ENCODE measurements at regions not wholly inside any gene's neighbourhood (a gene's known extent, or its start where the extent isn't known, plus 50 kb on each side); places are given as distances from the start of the nearest gene placed in this dataset.

DNA sequence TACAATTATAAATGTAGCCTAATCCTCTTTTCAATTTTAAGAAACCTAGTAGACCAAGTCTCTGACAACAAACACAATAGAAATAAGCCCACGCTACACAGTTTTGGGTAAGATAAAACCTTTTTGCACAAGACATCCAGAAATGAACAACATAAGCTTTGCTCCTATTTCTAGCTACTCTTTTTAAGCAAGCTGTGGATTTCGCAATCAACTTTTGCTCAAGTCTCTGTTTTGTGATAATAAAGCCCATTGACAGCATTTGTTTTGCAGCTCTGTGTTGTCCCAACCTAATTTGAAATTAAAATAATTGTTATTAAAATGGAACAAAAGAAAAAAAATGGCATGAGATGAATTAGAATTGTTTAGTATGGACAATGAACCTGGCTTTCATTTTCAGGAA is 287.9 kb upstream of the PUDP start:
- Histone ChIP-seq H3K4me3 (no peak overlapping the region), H3K4me1 (no peaks in the 10 kb centered on the region), H3K27me3 (no peaks in the 10 kb centered on the region), H3K36me3 (no peaks in the 10 kb centered on the region), H3K27ac (no peak overlapping the region), H3K9me3 (no peaks in the 10 kb centered on the region)
- ATAC-seq (ENCODE audit: low FRiP score in 2 of 2) (no peak), DNase-seq (no peak)
- TF ChIP-seq EP300 (IDR thresholded peaks at IDR 0.05) = no peak
- TF ChIP-seq POLR2A (IDR thresholded peaks at IDR 0.05) = no peak
- TF ChIP-seq, protein P1, sequence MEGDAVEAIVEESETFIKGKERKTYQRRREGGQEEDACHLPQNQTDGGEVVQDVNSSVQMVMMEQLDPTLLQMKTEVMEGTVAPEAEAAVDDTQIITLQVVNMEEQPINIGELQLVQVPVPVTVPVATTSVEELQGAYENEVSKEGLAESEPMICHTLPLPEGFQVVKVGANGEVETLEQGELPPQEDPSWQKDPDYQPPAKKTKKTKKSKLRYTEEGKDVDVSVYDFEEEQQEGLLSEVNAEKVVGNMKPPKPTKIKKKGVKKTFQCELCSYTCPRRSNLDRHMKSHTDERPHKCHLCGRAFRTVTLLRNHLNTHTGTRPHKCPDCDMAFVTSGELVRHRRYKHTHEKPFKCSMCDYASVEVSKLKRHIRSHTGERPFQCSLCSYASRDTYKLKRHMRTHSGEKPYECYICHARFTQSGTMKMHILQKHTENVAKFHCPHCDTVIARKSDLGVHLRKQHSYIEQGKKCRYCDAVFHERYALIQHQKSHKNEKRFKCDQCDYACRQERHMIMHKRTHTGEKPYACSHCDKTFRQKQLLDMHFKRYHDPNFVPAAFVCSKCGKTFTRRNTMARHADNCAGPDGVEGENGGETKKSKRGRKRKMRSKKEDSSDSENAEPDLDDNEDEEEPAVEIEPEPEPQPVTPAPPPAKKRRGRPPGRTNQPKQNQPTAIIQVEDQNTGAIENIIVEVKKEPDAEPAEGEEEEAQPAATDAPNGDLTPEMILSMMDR (IDR thresholded peaks at IDR 0.05) = no peak
- TF ChIP-seq POLR2AphosphoS5 (IDR thresholded peaks at IDR 0.05) = no peak
- WGBS, 2 donors = 79 to 85% methylated on average over 2 of the region's 2 CpGs

DNA sequence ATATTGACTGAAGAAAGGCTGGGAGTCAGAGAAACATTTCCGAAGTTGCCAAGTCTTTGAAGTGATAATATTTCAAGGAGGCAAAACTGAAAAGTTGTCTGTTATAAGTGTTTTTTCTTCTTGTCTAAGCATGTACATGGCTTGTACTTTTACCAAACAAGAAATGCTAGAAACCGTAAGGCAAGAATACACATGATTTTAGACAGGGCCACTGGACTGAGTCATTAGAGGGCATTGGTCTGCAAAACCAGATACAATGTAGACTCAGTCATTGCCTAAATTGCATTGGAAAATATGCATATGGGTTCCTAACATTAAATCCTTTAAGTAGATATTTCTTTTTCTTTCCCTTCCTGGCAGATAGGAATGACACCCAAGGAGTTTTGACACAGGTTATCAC is 284.9 kb upstream of the PUDP start:
- no peak for TF ChIP-seq POLR2A (IDR thresholded peaks at IDR 0.05)
- TF ChIP-seq POLR2AphosphoS5 (IDR thresholded peaks at IDR 0.05) = no peak
- TF ChIP-seq, protein P1 (IDR thresholded peaks at IDR 0.05) = no peak
- TF ChIP-seq EP300 (IDR thresholded peaks at IDR 0.05) = no peak
- no peaks in the 10 kb centered on the region for H3K36me3 ChIP-seq
- ATAC-seq (ENCODE audit: low FRiP score in 2 of 2) = no peak
- no peaks in the 10 kb centered on the region for H3K9me3 ChIP-seq
- H3K4me3 ChIP-seq = no peak overlapping the region
- H3K27ac ChIP-seq = no peak overlapping the region
- no peaks in the 10 kb centered on the region for H3K4me1 ChIP-seq
- no peak for DNase-seq
- WGBS, 2 donors = 88% methylated on average over 2 of the region's 2 CpGs
- no peaks in the 10 kb centered on the region for H3K27me3 ChIP-seq

DNA sequence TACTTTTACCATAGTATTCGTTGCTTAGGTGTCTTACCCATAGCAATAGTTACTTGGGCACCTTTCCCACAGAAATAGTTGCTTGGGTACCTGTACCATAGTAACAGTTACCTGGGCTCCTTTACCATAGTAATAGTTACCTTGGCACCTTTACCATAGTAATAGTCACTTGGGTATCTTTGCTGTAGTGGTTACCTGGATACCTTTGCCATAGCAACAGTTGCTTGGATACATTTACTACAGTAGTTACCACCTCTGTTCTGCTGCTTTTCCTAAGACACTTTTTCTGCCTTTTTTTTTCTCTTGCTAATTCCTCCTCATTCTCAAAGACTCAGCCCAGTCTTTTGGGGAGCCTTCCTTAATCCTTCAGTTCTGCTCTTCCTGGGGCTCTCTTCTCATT is 272.8 kb upstream of the PUDP start:
- ATAC-seq (ENCODE audit: low FRiP score in 2 of 2) = no peak

DNA sequence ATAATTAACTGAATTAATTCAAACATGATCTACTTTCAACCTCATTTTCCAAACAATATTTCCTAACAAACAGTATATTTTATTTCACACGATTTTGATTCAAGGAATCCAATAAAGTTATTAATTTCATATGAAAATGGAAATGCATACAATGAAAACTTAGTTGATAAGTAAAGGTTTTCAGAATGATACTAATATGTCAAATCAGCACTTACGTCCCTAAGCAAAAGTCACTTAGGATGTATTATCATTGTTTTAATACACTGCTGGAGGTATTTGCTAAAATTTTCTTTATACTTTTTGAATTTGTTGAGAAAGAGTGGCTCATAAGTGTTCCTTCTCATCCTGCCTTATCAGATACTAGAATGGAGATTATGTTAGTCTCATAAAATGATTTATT is 266.8 kb upstream of the PUDP start:
- Histone ChIP-seq H3K27ac (no peak overlapping the region), H3K36me3 (no peaks in the 10 kb centered on the region), H3K4me3 (no peak overlapping the region), H3K9me3 (no peaks in the 10 kb centered on the region), H3K4me1 (no peaks in the 10 kb centered on the region), H3K27me3 (no peaks in the 10 kb centered on the region)
- 87 to 88% methylated on average over 2 of the region's 2 CpGs for WGBS, 2 donors
- DNase-seq = no peak
- TF ChIP-seq EP300 (IDR thresholded peaks at IDR 0.05) = no peak
- no peak for TF ChIP-seq POLR2AphosphoS5 (IDR thresholded peaks at IDR 0.05)
- TF ChIP-seq, protein P1 (IDR thresholded peaks at IDR 0.05) = no peak
- TF ChIP-seq POLR2A (IDR thresholded peaks at IDR 0.05) = no peak
- no peak for ATAC-seq (ENCODE audit: low FRiP score in 2 of 2)

More for the DNA sequence above, 272.8 kb upstream of the PUDP start:
- Histone ChIP-seq H3K9me3 (no peaks in the 10 kb centered on the region), H3K4me1 (no peaks in the 10 kb centered on the region), H3K27ac (no peak overlapping the region), H3K4me3 (no peak overlapping the region), H3K27me3 (no peaks in the 10 kb centered on the region), H3K36me3 (no peaks in the 10 kb centered on the region)
- 82 to 83% methylated on average over 1 of the region's 1 CpG for WGBS, 2 donors
- TF ChIP-seq EP300 (IDR thresholded peaks at IDR 0.05) = no peak
- DNase-seq = no peak

DNA sequence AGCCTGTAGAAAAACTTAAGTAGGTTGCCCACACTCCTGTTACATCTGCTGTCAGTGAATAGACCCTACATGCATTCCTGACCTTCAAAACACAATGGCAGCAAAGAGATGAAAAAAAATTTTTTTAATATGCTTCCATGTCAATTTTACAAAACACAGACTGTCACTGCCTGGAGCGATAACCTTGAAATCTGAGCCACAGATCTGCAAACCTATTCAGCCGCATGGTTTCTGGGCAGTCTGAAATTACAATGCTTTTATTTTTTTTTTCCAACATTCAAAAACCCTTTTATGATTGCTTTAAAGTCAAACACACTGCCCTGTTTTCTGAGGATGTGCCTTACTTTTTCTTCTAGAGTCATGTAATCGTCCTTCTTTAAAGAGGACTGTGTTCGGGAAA is 264.9 kb upstream of the PUDP start:
- no peaks in the 10 kb centered on the region for H3K9me3 ChIP-seq
- WGBS, 2 donors = 71 to 97% methylated on average over 3 to 4 of the region's 4 CpGs
- no peak overlapping the region for H3K4me3 ChIP-seq
- TF ChIP-seq, protein P1 (IDR thresholded peaks at IDR 0.05) = no peak
- H3K36me3 ChIP-seq = no peaks in the 10 kb centered on the region
- DNase-seq (no peak), ATAC-seq (ENCODE audit: low FRiP score in 2 of 2) (no peak)
- no peaks in the 10 kb centered on the region for H3K4me1 ChIP-seq
- H3K27me3 ChIP-seq = no peaks in the 10 kb centered on the region
- no peak overlapping the region for H3K27ac ChIP-seq
